HepG2 (cell line): ENCODE measurements at regions not wholly inside any gene's neighbourhood (a gene's known extent, or its start where the extent isn't known, plus 50 kb on each side); places are given as distances from the start of the nearest gene placed in this dataset.

ENCODE experiments used
- ATAC-seq: fragments of 200-7000 bp; cut with Tn5 transposase; 3 replicates; pipeline ENCODE4 v1.9.1; 2020; ENCODE audit warnings: mild to moderate bottlenecking, moderate library complexity
- BruUV-seq: library from RNA; stranded (reverse); fragments of 400-500 nt; replicated peaks from 2 replicates; lab custom pipeline; 2021; lab: Mats Ljungman, UMichigan
- CTCF ChIA-PET: fragments of 300-600 bp; formaldehyde crosslinking; extraction: SDS; loops from one replicate; lab custom pipeline; 2021; ENCODE audit warnings: low total read pairs, inconsistent platforms, low intra/inter-chr PET ratio; lab: Yijun Ruan, JAX
- POLR2A ChIA-PET: fragments of 350-600 bp; sonication (Branson Sonifier 250); formaldehyde crosslinking; loops from one replicate; lab custom pipeline; 2020; ENCODE audit warnings: antibody characterized with exemption, inconsistent platforms; lab: Yijun Ruan, JAX
- DNase-seq: peaks from one replicate; pipeline ENCODE4 v3.0.0-alpha.2; 2015; ENCODE audit warnings: low spot score
- FAIRE-seq: peaks from 3 replicates; lab custom pipeline; 2011; peaks lifted over from hg19 to GRCh38; lab: Jason Lieb, UNC
- H2AFZ ChIP-seq: one replicate; pipeline ENCODE4 v1.6.1; 2011; ENCODE audit warnings: low read length, inconsistent platforms
- H3K27ac ChIP-seq: fragments of 300-600 bp; 3 replicates; pipeline ENCODE4 v1.8.0; 2011; ENCODE audit warnings: mixed run types, mild to moderate bottlenecking, mixed read lengths, low read length, inconsistent platforms; ENCODE audit not compliant: insufficient read depth; ENCODE audit errors: extremely low read length
- H3K27me3 ChIP-seq, 2 experiments: fragments of 200-600 bp in 1 of 2; 2 replicates in 1 of 2; 3 replicates in 1 of 2; pipeline versions ENCODE4 v1.6.0 to v1.8.0; 2011; ENCODE audit warnings: low read length in 2 of 2, mild to moderate bottlenecking in 2 of 2, moderate library complexity in 2 of 2, inconsistent platforms in 1 of 2; ENCODE audit not compliant: insufficient read depth in 2 of 2, control insufficient read depth in 1 of 2
- H3K36me3 ChIP-seq, 2 experiments: fragments of 200-600 bp in 1 of 2; replicated peaks in 1 of 2; 2 replicates in 1 of 2; 3 replicates in 1 of 2; pipeline versions ENCODE4 v1.5.1 to v1.8.0; 2011; ENCODE audit warnings: low read length in 2 of 2, inconsistent platforms in 1 of 2; ENCODE audit not compliant: insufficient read depth in 2 of 2, control insufficient read depth in 1 of 2
- H3K4me1 ChIP-seq: 2 replicates; pipeline ENCODE4 v1.5.1; 2012; ENCODE audit warnings: low read length, inconsistent platforms; ENCODE audit not compliant: insufficient read depth
- H3K4me2 ChIP-seq: 2 replicates; pipeline ENCODE4 v1.6.0; 2011; ENCODE audit warnings: low read depth, low read length, inconsistent platforms
- H3K4me3 ChIP-seq, 3 experiments: fragments of 200-600 bp in 1 of 3; sonication (generic), shearing (Covaris generic) in 1 of 3; replicated peaks in 1 of 3; 2 replicates each; pipeline ENCODE4 v1.5.1; 2011 to 2016; ENCODE audit warnings: low read length in 3 of 3, inconsistent platforms in 2 of 3, low read depth in 2 of 3, mild to moderate bottlenecking in 2 of 3, control low read depth in 1 of 3, mixed read lengths in 1 of 3; ENCODE audit not compliant: insufficient read depth in 1 of 3
- H3K79me2 ChIP-seq: one replicate; pipeline ENCODE4 v1.6.1; 2011; ENCODE audit warnings: low read length, inconsistent platforms; ENCODE audit not compliant: insufficient read depth
- H3K9ac ChIP-seq: 2 replicates; pipeline ENCODE4 v1.6.0; 2011; ENCODE audit warnings: mild to moderate bottlenecking, low read depth, low read length, inconsistent platforms; ENCODE audit not compliant: insufficient read depth
- H3K9me3 ChIP-seq: 2 replicates; pipeline ENCODE4 v1.5.1; 2012; ENCODE audit warnings: mild to moderate bottlenecking, low read length
- H4K20me1 ChIP-seq: 2 replicates; pipeline ENCODE4 v1.6.0; 2011; ENCODE audit warnings: inconsistent platforms, mild to moderate bottlenecking, low read length, moderate library complexity; ENCODE audit not compliant: insufficient read depth
- ARID3A ChIP-seq: IDR thresholded peaks from 2 replicates; pipeline ENCODE4 v1.6.1; 2012; ENCODE audit warnings: low read depth, low read length, improper control_type of control experiment
- CC2D1A ChIP-seq: sonication (generic); formaldehyde crosslinking; IDR thresholded peaks from 2 replicates; pipeline ENCODE4 v1.8.1; 2023; ENCODE audit warnings: mild to moderate bottlenecking, missing genetic modification reagents
- EEA1 ChIP-seq: sonication (generic); formaldehyde crosslinking; IDR thresholded peaks from 2 replicates; pipeline ENCODE4 v1.5.1; 2020; ENCODE audit warnings: mild to moderate bottlenecking, missing genetic modification reagents, borderline replicate concordance
- GLMP ChIP-seq: sonication (generic); formaldehyde crosslinking; IDR thresholded peaks from 2 replicates; pipeline ENCODE4 v1.9.0; 2021; ENCODE audit warnings: missing genetic modification reagents, mild to moderate bottlenecking, borderline replicate concordance
- POGK ChIP-seq: sonication (generic); formaldehyde crosslinking; conservative IDR thresholded peaks from 2 replicates; pipeline ENCODE4 v1.8.0; 2022; ENCODE audit warnings: mild to moderate bottlenecking, moderate library complexity, missing genetic modification reagents
- SOX5 ChIP-seq: IDR thresholded peaks from 2 replicates; pipeline ENCODE4 v1.6.1; 2016; ENCODE audit warnings: borderline replicate concordance
- ZNF256 ChIP-seq: sonication (generic); formaldehyde crosslinking; conservative IDR thresholded peaks from 2 replicates; pipeline ENCODE4 v1.4.0; 2020; ENCODE audit warnings: missing genetic modification reagents
- ZNF691 ChIP-seq: sonication (generic); formaldehyde crosslinking; IDR thresholded peaks from 2 replicates; pipeline ENCODE4 v1.4.0; 2020; ENCODE audit warnings: missing genetic modification reagents, low read depth, mild to moderate bottlenecking, borderline replicate concordance
- ZSCAN9 ChIP-seq: IDR thresholded peaks from 2 replicates; pipeline ENCODE4 v1.6.1; 2016; ENCODE audit warnings: borderline replicate concordance
- WGBS: methylation state at CpG from one replicate; pipeline ENCODE4 v1.1.6; 2017; ENCODE audit warnings: low lambda C conversion rate; 5-methylcytosine and 5-hydroxymethylcytosine counted together
- in situ Hi-C: cut with HindIII; loops from 2 replicates; pipeline ENCODE4 v1.10.0; 2017; ENCODE audit warnings: low pct_unique_long_range_greater_than_20kb; ENCODE audit not compliant: extremely low pct_ligation_motif_present
- intact Hi-C: fragments of 100-400 bp; cut with micrococcal nuclease; formaldehyde crosslinking; loops from one replicate; pipeline ENCODE4 v1.10.0; 2022; ENCODE audit not compliant: unreplicated experiment

- TF ChIP-seq ZNF691 (CRISPR knock-in tag) (no peak), ZNF256 (CRISPR knock-in tag) (no peak), ARID3A (no peak), CC2D1A (CRISPR knock-in tag) (no peak), EEA1 (no peak), ZSCAN9 (CRISPR knock-in tag) (no peak)
Observed at GRCh38 chr13:73776151-73776785, 357.9 kb downstream of the KLF12 start (continued).

- Histone ChIP-seq H3K4me2 (no peak overlapping the region), H3K79me2 (no peaks in the 10 kb centered on the region), H3K36me3 (no peaks in the 10 kb centered on the region), H3K4me1 (peaks cover 20% of the 10 kb centered on the region), H3K9me3 (no peaks in the 10 kb centered on the region), H3K27me3 (no peaks in the 10 kb centered on the region), H4K20me1 (no peaks in the 10 kb centered on the region), H3K27ac (no peak overlapping the region), H3K4me3 (no peak overlapping the region), H2AFZ (no peak overlapping the region), H3K9ac (no peak overlapping the region)
- in situ Hi-C loops (no loop called here), intact Hi-C loops (no loop called here)
- 24% methylated on average over 3 of the region's 3 CpGs for WGBS
- ATAC-seq = no peak
- no TSS peak for BruUV-seq
- no peak for FAIRE-seq
- ChIA-PET CTCF (no interaction called here), POLR2A (no interaction called here)
- DNase-seq = no peak
- TF ChIP-seq POGK (CRISPR knock-in tag) (no peak), SOX5 (no peak), GLMP (no peak)
Observed at GRCh38 chr13:73773168-73773549, 361.0 kb downstream of the KLF12 start.
